ENCODE measurements at regions not wholly inside any gene's neighbourhood (a gene's known extent, or its start where the extent isn't known, plus 50 kb on each side); places are given as distances from the start of the nearest gene placed in this dataset.

DNA sequence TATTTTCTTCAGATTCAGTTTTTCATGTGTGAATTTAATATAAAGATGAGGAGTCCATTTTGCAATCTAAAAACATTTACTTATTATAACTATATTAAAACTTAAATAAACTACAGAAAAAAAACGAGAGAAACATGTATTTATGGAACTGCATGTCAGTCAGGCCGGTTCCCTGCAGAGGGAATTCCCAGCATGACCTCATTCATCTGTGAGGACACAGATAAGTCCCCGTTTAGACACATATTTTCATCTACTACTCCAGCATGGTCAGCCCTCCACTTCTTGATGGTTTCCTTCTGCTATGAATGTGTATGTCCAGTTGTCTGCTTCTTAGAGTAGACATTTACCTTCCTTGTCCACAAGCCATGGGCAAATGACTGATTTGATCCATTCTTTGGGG is 339.1 kb downstream of the SEMA3D start:
- Histone ChIP-seq H4K20me1 (ENCODE audit: low read length) (no peaks in the 10 kb centered on the region), H3K4me1 (ENCODE audit: insufficient read depth, low read length) (no peaks in the 10 kb centered on the region), H3K79me2 (ENCODE audit: low read length) (no peaks in the 10 kb centered on the region), H3F3A (ENCODE audit: low read length, unreplicated experiment) (no peaks in the 10 kb centered on the region), H2AFZ (ENCODE audit: low read length) (no peak overlapping the region), H3K9me3 (ENCODE audit: low read length) (no peaks in the 10 kb centered on the region), H3K36me3 (ENCODE audit: low read depth, low read length) (no peaks in the 10 kb centered on the region), H3K4me2 (ENCODE audit: low read length) (no peak overlapping the region), H3K27me3 (ENCODE audit: low read length) (no peaks in the 10 kb centered on the region), H3K9ac (ENCODE audit: low read length) (no peak overlapping the region), H3K4me3 (ENCODE audit: low read length) (no peak overlapping the region), H3K9me2 (replicated peaks; ENCODE audit: low read length) (no peaks in the 10 kb centered on the region), H3K27ac (ENCODE audit: low read length) (no peak overlapping the region)
- intact Hi-C loops (cut with micrococcal nuclease) = no loop called here
- ATAC-seq (no peak), DNase-seq (no peak)
- ChIA-PET POLR2A (ENCODE audit: unreplicated experiment) (no interaction called here), CTCF (no interaction called here)
- no peak for TF ChIP-seq EZH2 (IDR thresholded peaks at IDR 0.05; ENCODE audit: low read length, unreplicated experiment)
- TF ChIP-seq, protein P1, sequence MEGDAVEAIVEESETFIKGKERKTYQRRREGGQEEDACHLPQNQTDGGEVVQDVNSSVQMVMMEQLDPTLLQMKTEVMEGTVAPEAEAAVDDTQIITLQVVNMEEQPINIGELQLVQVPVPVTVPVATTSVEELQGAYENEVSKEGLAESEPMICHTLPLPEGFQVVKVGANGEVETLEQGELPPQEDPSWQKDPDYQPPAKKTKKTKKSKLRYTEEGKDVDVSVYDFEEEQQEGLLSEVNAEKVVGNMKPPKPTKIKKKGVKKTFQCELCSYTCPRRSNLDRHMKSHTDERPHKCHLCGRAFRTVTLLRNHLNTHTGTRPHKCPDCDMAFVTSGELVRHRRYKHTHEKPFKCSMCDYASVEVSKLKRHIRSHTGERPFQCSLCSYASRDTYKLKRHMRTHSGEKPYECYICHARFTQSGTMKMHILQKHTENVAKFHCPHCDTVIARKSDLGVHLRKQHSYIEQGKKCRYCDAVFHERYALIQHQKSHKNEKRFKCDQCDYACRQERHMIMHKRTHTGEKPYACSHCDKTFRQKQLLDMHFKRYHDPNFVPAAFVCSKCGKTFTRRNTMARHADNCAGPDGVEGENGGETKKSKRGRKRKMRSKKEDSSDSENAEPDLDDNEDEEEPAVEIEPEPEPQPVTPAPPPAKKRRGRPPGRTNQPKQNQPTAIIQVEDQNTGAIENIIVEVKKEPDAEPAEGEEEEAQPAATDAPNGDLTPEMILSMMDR (conservative IDR thresholded peaks at IDR 0.05; ENCODE audit: low read depth, low read length) = no peak
- BruUV-seq (replicated peaks) = no TSS peak

DNA sequence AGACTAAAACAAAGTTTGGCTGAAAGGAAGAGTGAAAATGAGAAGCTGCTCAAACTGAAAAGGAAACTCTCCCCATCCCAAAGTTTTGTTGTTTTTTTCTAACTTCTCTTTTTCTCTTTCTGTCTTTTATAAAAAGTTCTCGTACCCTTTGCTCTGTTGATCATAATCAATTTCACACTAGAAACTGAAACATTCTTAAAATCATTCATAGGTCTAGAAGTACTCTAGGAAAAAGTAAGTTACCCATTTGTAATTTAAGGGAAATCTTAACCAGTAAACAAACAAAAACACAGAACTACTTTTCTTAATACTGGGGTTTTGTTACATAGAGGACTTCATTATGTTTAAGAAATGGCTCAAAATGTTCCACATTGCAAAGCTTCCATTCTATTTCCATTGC is 339.8 kb downstream of the SEMA3D start:
- POLR2A ChIA-PET (ENCODE audit: unreplicated experiment) = no interaction called here
- Histone ChIP-seq H3K4me1 (ENCODE audit: insufficient read depth, low read length) (no peaks in the 10 kb centered on the region), H3K9me2 (replicated peaks; ENCODE audit: low read length) (no peaks in the 10 kb centered on the region), H3K27ac (ENCODE audit: low read length) (no peak overlapping the region), H3K4me2 (ENCODE audit: low read length) (no peak overlapping the region), H3K9ac (ENCODE audit: low read length) (no peak overlapping the region), H3K4me3 (ENCODE audit: low read length) (no peak overlapping the region), H3K9me3 (ENCODE audit: low read length) (no peaks in the 10 kb centered on the region), H3K79me2 (ENCODE audit: low read length) (no peaks in the 10 kb centered on the region), H3K36me3 (ENCODE audit: low read depth, low read length) (no peaks in the 10 kb centered on the region), H3F3A (ENCODE audit: low read length, unreplicated experiment) (no peaks in the 10 kb centered on the region), H2AFZ (ENCODE audit: low read length) (no peak overlapping the region), H3K27me3 (ENCODE audit: low read length) (no peaks in the 10 kb centered on the region), H4K20me1 (ENCODE audit: low read length) (no peaks in the 10 kb centered on the region)
- CTCF ChIA-PET = no interaction called here
- BruUV-seq (replicated peaks) = no TSS peak
- intact Hi-C loops (cut with micrococcal nuclease) = no loop called here
- no peak for DNase-seq
- no peak for ATAC-seq
- TF ChIP-seq, protein P1 (conservative IDR thresholded peaks at IDR 0.05; ENCODE audit: low read depth, low read length) = no peak
- TF ChIP-seq EZH2phosphoT487 (IDR thresholded peaks at IDR 0.05; ENCODE audit: borderline replicate concordance, low read length) (no peak), EZH2 (IDR thresholded peaks at IDR 0.05; ENCODE audit: low read length, unreplicated experiment) (no peak)

DNA sequence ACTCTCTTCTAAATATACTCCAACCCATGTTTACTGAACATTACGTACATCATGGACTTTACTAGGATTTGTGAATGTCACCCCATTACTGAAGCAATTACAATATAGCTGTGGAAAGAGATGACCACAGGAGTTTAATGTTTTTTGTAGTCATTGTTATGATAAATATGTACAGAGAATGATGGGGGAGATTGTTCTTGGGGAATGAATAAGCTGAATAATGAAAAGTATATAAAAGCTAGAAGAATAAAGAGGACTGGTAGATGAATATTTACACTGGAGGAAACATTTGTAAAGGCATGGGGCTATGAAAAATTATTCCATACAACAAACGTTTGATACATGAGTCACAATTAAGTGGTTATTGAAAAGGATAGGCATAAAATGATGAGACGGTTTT is 340.9 kb downstream of the SEMA3D start:
- ChIA-PET CTCF (no interaction called here), POLR2A (ENCODE audit: unreplicated experiment) (no interaction called here)
- Histone ChIP-seq H3K9ac (ENCODE audit: low read length) (no peak overlapping the region), H3K79me2 (ENCODE audit: low read length) (no peaks in the 10 kb centered on the region), H3K36me3 (ENCODE audit: low read depth, low read length) (no peaks in the 10 kb centered on the region), H3K4me2 (ENCODE audit: low read length) (no peak overlapping the region), H2AFZ (ENCODE audit: low read length) (no peak overlapping the region), H3K4me3 (ENCODE audit: low read length) (no peak overlapping the region), H3K9me3 (ENCODE audit: low read length) (no peaks in the 10 kb centered on the region), H3K4me1 (ENCODE audit: insufficient read depth, low read length) (no peaks in the 10 kb centered on the region), H4K20me1 (ENCODE audit: low read length) (no peaks in the 10 kb centered on the region), H3K27me3 (ENCODE audit: low read length) (no peaks in the 10 kb centered on the region), H3F3A (ENCODE audit: low read length, unreplicated experiment) (no peaks in the 10 kb centered on the region), H3K27ac (ENCODE audit: low read length) (no peak overlapping the region), H3K9me2 (replicated peaks; ENCODE audit: low read length) (no peaks in the 10 kb centered on the region)
- TF ChIP-seq EZH2 (IDR thresholded peaks at IDR 0.05; ENCODE audit: low read length, unreplicated experiment) (no peak), EZH2phosphoT487 (IDR thresholded peaks at IDR 0.05; ENCODE audit: borderline replicate concordance, low read length) (no peak)
- TF ChIP-seq, protein P1 (conservative IDR thresholded peaks at IDR 0.05; ENCODE audit: low read depth, low read length) = no peak
- ATAC-seq (no peak), DNase-seq (no peak)
- intact Hi-C loops (cut with micrococcal nuclease) = no loop called here
- no TSS peak for BruUV-seq (replicated peaks)

All from PC-3 (cell line).